ENCODE measurements at regions not wholly inside any gene's neighbourhood (a gene's known extent, or its start where the extent isn't known, plus 50 kb on each side); places are given as distances from the start of the nearest gene placed in this dataset.

DNA sequence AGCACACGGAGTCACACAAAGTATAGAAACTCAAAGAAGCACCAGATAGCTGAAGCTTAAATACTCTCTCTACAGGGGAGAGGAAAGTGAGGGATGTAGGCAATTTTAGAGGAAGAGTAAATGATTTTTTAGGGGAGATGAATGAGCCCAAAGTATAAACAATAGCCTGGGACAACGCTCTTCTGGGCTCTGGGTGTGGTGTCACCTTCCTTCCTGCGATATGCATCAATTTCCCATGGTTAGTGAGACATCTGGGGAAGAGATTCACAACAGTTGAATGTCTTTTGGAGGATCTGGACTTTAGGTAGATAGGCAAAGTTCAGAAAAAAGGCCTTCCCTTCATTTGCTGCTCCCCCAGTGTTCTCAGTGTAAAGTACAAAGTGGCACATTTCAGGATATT is 125.2 kb downstream of the EFHB start:
- FAIRE-seq (no peak), DNase-seq (ENCODE audit: low read depth) (no peak)
- Histone ChIP-seq H3K79me2 (ENCODE audit: insufficient read depth, low read length) (no peaks in the 10 kb centered on the region), H3K9me3 (ENCODE audit: insufficient read depth, low read depth, low read length) (peaks cover 4% of the 10 kb centered on the region), H3K27ac (ENCODE audit: low read depth, low read length) (no peak overlapping the region), H3K9ac (ENCODE audit: low read length) (no peak overlapping the region), H2AFZ (ENCODE audit: low read depth, low read length) (no peak overlapping the region), H3K4me1 (ENCODE audit: insufficient read depth, low read length) (no peaks in the 10 kb centered on the region), H3K36me3 (ENCODE audit: insufficient read depth, low read length) (no peaks in the 10 kb centered on the region), H3K4me3 (ENCODE audit: insufficient read depth, low read depth, low read length) (no peak overlapping the region), H3K27me3 (ENCODE audit: insufficient read depth, low read length) (no peaks in the 10 kb centered on the region), H4K20me1 (ENCODE audit: insufficient read depth, low read length) (no peaks in the 10 kb centered on the region), H3K4me2 (ENCODE audit: low read length) (no peak overlapping the region)
- Mint-ChIP-seq H3K9me3 (ENCODE audit: unreplicated experiment) (no peaks in the 10 kb centered on the region), H3K36me3 (ENCODE audit: low read depth, unreplicated experiment) (no peaks in the 10 kb centered on the region), H3K27ac (ENCODE audit: unreplicated experiment) (no peak overlapping the region), H3K4me3 (ENCODE audit: unreplicated experiment) (no peak overlapping the region), H3K4me1 (ENCODE audit: low read depth, unreplicated experiment) (no peaks in the 10 kb centered on the region), H3K27me3 (ENCODE audit: low read depth, unreplicated experiment) (no peaks in the 10 kb centered on the region)
- TF ChIP-seq EZH2 (IDR thresholded peaks at IDR 0.05; ENCODE audit: insufficient read depth, low read length) (no peak), CTCF (IDR thresholded peaks at IDR 0.05; ENCODE audit: insufficient read depth, low read depth, low read length) (no peak)

DNA sequence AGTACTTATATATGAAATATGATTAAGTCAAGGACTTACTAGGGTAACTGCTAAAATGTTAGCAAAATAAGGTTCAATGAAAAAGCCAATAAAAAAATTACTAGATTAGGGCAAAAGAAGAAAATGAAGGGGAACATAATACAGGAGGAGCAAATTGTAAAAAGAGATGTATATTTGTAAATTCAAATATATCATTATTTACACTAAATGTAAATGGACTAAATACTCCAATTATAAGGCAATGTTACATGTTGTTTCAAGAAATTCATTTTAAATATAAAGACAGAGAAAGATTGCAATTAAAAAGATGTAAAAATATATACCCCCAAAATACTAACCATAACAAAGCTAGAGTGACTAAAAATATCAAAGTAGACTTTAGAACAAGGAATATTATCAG is 134.1 kb downstream of the EFHB start:
- Mint-ChIP-seq H3K4me3 (ENCODE audit: unreplicated experiment) (no peak overlapping the region), H3K4me1 (ENCODE audit: low read depth, unreplicated experiment) (no peaks in the 10 kb centered on the region), H3K9me3 (ENCODE audit: unreplicated experiment) (peaks cover 9% of the 10 kb centered on the region), H3K27ac (ENCODE audit: unreplicated experiment) (no peak overlapping the region), H3K36me3 (ENCODE audit: low read depth, unreplicated experiment) (no peaks in the 10 kb centered on the region), H3K27me3 (ENCODE audit: low read depth, unreplicated experiment) (no peaks in the 10 kb centered on the region)
- Histone ChIP-seq H3K36me3 (ENCODE audit: insufficient read depth, low read length) (no peaks in the 10 kb centered on the region), H3K4me2 (ENCODE audit: low read length) (no peak overlapping the region), H3K79me2 (ENCODE audit: insufficient read depth, low read length) (no peaks in the 10 kb centered on the region), H3K27me3 (ENCODE audit: insufficient read depth, low read length) (no peaks in the 10 kb centered on the region), H2AFZ (ENCODE audit: low read depth, low read length) (no peak overlapping the region), H3K4me3 (ENCODE audit: insufficient read depth, low read depth, low read length) (no peak overlapping the region), H3K4me1 (ENCODE audit: insufficient read depth, low read length) (no peaks in the 10 kb centered on the region), H3K9ac (ENCODE audit: low read length) (no peak overlapping the region), H3K27ac (ENCODE audit: low read depth, low read length) (no peak overlapping the region), H4K20me1 (ENCODE audit: insufficient read depth, low read length) (no peaks in the 10 kb centered on the region), H3K9me3 (ENCODE audit: insufficient read depth, low read depth, low read length) (peaks cover 7% of the 10 kb centered on the region)
- FAIRE-seq (no peak), DNase-seq (ENCODE audit: low read depth) (no peak)
- TF ChIP-seq CTCF (IDR thresholded peaks at IDR 0.05; ENCODE audit: insufficient read depth, low read depth, low read length) (no peak), EZH2 (IDR thresholded peaks at IDR 0.05; ENCODE audit: insufficient read depth, low read length) (no peak)

DNA sequence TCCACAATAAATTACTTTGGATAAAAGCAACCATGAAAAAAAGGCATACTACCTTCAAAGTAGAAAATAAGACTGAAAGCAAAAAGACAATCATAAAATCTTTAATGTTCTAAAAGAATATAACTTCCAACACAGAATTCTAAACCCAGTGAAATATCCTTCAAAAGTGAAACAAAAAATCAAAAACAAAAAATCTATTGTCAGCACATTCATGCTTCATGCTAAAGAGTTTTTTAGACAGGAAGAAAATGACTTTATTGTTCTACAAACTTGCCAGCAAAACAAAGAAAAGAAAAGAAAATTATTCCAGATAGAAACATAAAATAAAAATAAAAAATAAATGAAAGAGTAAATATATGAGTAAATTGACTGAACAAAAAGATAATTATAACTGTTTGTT is 134.9 kb downstream of the EFHB start:
- Histone ChIP-seq H3K4me3 (ENCODE audit: insufficient read depth, low read depth, low read length) (no peak overlapping the region), H3K9me3 (ENCODE audit: insufficient read depth, low read depth, low read length) (peaks cover 3% of the 10 kb centered on the region), H4K20me1 (ENCODE audit: insufficient read depth, low read length) (no peaks in the 10 kb centered on the region), H3K4me2 (ENCODE audit: low read length) (no peak overlapping the region), H3K27me3 (ENCODE audit: insufficient read depth, low read length) (no peaks in the 10 kb centered on the region), H2AFZ (ENCODE audit: low read depth, low read length) (no peak overlapping the region), H3K9ac (ENCODE audit: low read length) (no peak overlapping the region), H3K4me1 (ENCODE audit: insufficient read depth, low read length) (no peaks in the 10 kb centered on the region), H3K27ac (ENCODE audit: low read depth, low read length) (no peak overlapping the region), H3K79me2 (ENCODE audit: insufficient read depth, low read length) (no peaks in the 10 kb centered on the region), H3K36me3 (ENCODE audit: insufficient read depth, low read length) (no peaks in the 10 kb centered on the region)
- H3K36me3 Mint-ChIP-seq (ENCODE audit: low read depth, unreplicated experiment) = no peaks in the 10 kb centered on the region
- H3K4me3 Mint-ChIP-seq (ENCODE audit: unreplicated experiment) = no peak overlapping the region
- DNase-seq (ENCODE audit: low read depth) = no peak
- H3K9me3 Mint-ChIP-seq (ENCODE audit: unreplicated experiment) = peaks cover 9% of the 10 kb centered on the region
- no peak overlapping the region for H3K27ac Mint-ChIP-seq (ENCODE audit: unreplicated experiment)
- H3K27me3 Mint-ChIP-seq (ENCODE audit: low read depth, unreplicated experiment) = no peaks in the 10 kb centered on the region
- FAIRE-seq = no peak
- H3K4me1 Mint-ChIP-seq (ENCODE audit: low read depth, unreplicated experiment) = no peaks in the 10 kb centered on the region
- no peak for TF ChIP-seq CTCF (IDR thresholded peaks at IDR 0.05; ENCODE audit: insufficient read depth, low read depth, low read length)
- TF ChIP-seq EZH2 (IDR thresholded peaks at IDR 0.05; ENCODE audit: insufficient read depth, low read length) = no peak
